HEK293 (cell line): ENCODE measurements at regions not wholly inside any gene's neighbourhood (a gene's known extent, or its start where the extent isn't known, plus 50 kb on each side); places are given as distances from the start of the nearest gene placed in this dataset.

Source experiments
- CTCF ChIA-PET: fragments of 350-600 bp; formaldehyde crosslinking; extraction: SDS; loops from one replicate; lab custom pipeline; 2021; ENCODE audit warnings: antibody characterized with exemption; lab: Yijun Ruan, JAX
- POLR2A ChIA-PET: fragments of 300-600 bp; formaldehyde crosslinking; extraction: SDS; loops from one replicate; lab custom pipeline; 2020; ENCODE audit warnings: antibody characterized with exemption, inconsistent platforms; lab: Yijun Ruan, JAX
- H3K27ac ChIP-seq: fragments of 200-500 bp; sonication (Bioruptor generic); 2 replicates; pipeline ENCODE4 v1.5.1; 2014; ENCODE audit warnings: low read depth, low read length, control low read depth, inconsistent platforms; ENCODE audit errors: extremely low read depth
- H3K36me3 ChIP-seq, 2 experiments: fragments of 200-500 bp in 1 of 2; sonication (Bioruptor generic) in 1 of 2; 1 replicate in 1 of 2; 2 replicates in 1 of 2; pipeline ENCODE4 v1.5.1; 2014 to 2017; ENCODE audit warnings: inconsistent platforms in 2 of 2, low read length in 2 of 2; ENCODE audit not compliant: control insufficient read depth in 2 of 2, insufficient read depth in 1 of 2
- H3K4me1 ChIP-seq: fragments of 200-500 bp; sonication (Bioruptor generic); 2 replicates; pipeline ENCODE4 v1.5.1; 2014; ENCODE audit warnings: mild to moderate bottlenecking, low read length, inconsistent platforms; ENCODE audit not compliant: control insufficient read depth, insufficient read depth
- H3K4me3 ChIP-seq: 2 replicates; pipeline ENCODE4 v1.5.1; 2011; ENCODE audit warnings: low read depth, mild to moderate bottlenecking, control low read depth, low read length, moderate library complexity
- H3K9me3 ChIP-seq: fragments of 200-500 bp; sonication (Bioruptor generic); 2 replicates; pipeline ENCODE4 v1.5.1; 2014; ENCODE audit warnings: low read depth, low read length, inconsistent platforms; ENCODE audit not compliant: control insufficient read depth, insufficient read depth
- GLI2 ChIP-seq: fragments of 450-650 bp; formaldehyde crosslinking; IDR thresholded peaks from 2 replicates; pipeline ENCODE4; 2017; ENCODE audit warnings: missing biosample characterization, missing genetic modification characterization, low read depth, borderline replicate concordance
- GLIS2 ChIP-seq: fragments of 450-650 bp; formaldehyde crosslinking; IDR thresholded peaks from 2 replicates; pipeline ENCODE4 v1.5.1; 2016; ENCODE audit warnings: missing biosample characterization, missing genetic modification characterization
- HOXA7 ChIP-seq: sonication (generic); formaldehyde crosslinking; IDR thresholded peaks from 2 replicates; pipeline ENCODE4 v1.8.1; 2022; ENCODE audit warnings: missing genetic modification reagents, borderline replicate concordance
- KLF17 ChIP-seq: fragments of 450-650 bp; formaldehyde crosslinking; IDR thresholded peaks from 2 replicates; pipeline ENCODE4 v1.5.1; 2016; ENCODE audit warnings: missing biosample characterization, missing genetic modification characterization
- KLF9 ChIP-seq: fragments of 450-650 bp; formaldehyde crosslinking; IDR thresholded peaks from 2 replicates; pipeline ENCODE4 v1.5.1; 2016; ENCODE audit warnings: missing biosample characterization, missing genetic modification characterization, low read depth
- PBX3 ChIP-seq: sonication (generic); formaldehyde crosslinking; IDR thresholded peaks from 2 replicates; pipeline ENCODE4 v1.8.1; 2022; ENCODE audit warnings: mild to moderate bottlenecking, moderate library complexity, missing genetic modification reagents
- PRDM1 ChIP-seq: fragments of 450-650 bp; formaldehyde crosslinking; IDR thresholded peaks from 2 replicates; pipeline ENCODE4; 2016; ENCODE audit warnings: missing biosample characterization, missing genetic modification characterization
- PRDM4 ChIP-seq: fragments of 450-650 bp; formaldehyde crosslinking; IDR thresholded peaks from 2 replicates; pipeline ENCODE4 v1.5.1; 2017; ENCODE audit warnings: missing biosample characterization, missing genetic modification characterization
- SETDB1 ChIP-seq: IDR thresholded peaks from one replicate; pipeline ENCODE4 v1.6.1; 2017; ENCODE audit warnings: mild to moderate bottlenecking, low read length, moderate library complexity, mixed read lengths; ENCODE audit not compliant: insufficient read length
- TRIM28 ChIP-seq: IDR thresholded peaks from 2 replicates; pipeline ENCODE4 v1.6.1; 2011; ENCODE audit warnings: low read length, control low read depth, borderline replicate concordance
- YY1 ChIP-seq: fragments of 450-650 bp; formaldehyde crosslinking; IDR thresholded peaks from 2 replicates; pipeline ENCODE4 v1.5.1; 2018; ENCODE audit warnings: missing biosample characterization, missing genetic modification characterization
- ZBTB26 ChIP-seq: fragments of 450-650 bp; formaldehyde crosslinking; optimal IDR thresholded peaks from 2 replicates; pipeline ENCODE3; 2016; ENCODE audit warnings: missing biosample characterization, mild to moderate bottlenecking, missing genetic modification characterization
- ZBTB8A ChIP-seq: fragments of 450-650 bp; formaldehyde crosslinking; IDR thresholded peaks from 2 replicates; pipeline ENCODE4 v1.5.1; 2016; ENCODE audit warnings: missing biosample characterization, missing genetic modification characterization
- ZNF114 ChIP-seq: fragments of 450-650 bp; formaldehyde crosslinking; IDR thresholded peaks from 2 replicates; pipeline ENCODE4 v1.5.0; 2017; ENCODE audit warnings: missing biosample characterization, missing genetic modification characterization
- ZNF148 ChIP-seq: fragments of 450-650 bp; formaldehyde crosslinking; IDR thresholded peaks from 2 replicates; pipeline ENCODE4 v1.5.0; 2017; ENCODE audit warnings: missing biosample characterization, missing genetic modification characterization, borderline replicate concordance
- ZNF16 ChIP-seq: fragments of 450-650 bp; formaldehyde crosslinking; IDR thresholded peaks from 2 replicates; pipeline ENCODE4 v1.5.1; 2016; ENCODE audit warnings: low read depth, missing biosample characterization, missing genetic modification characterization
- ZNF211 ChIP-seq: fragments of 450-650 bp; formaldehyde crosslinking; IDR thresholded peaks from 2 replicates; pipeline ENCODE4 v1.5.1; 2016; ENCODE audit warnings: low read depth, missing biosample characterization, missing genetic modification characterization
- ZNF280C ChIP-seq: fragments of 450-650 bp; formaldehyde crosslinking; IDR thresholded peaks from 2 replicates; pipeline ENCODE4 v1.5.1; 2016; ENCODE audit warnings: missing biosample characterization, missing genetic modification characterization
- ZNF354C ChIP-seq: fragments of 450-650 bp; formaldehyde crosslinking; IDR thresholded peaks from 2 replicates; pipeline ENCODE4 v1.5.1; 2016; ENCODE audit warnings: missing biosample characterization, missing genetic modification characterization, low read depth, borderline replicate concordance
- ZNF426 ChIP-seq: fragments of 450-650 bp; formaldehyde crosslinking; IDR thresholded peaks from 2 replicates; pipeline ENCODE4 v1.5.1; 2017; ENCODE audit warnings: missing biosample characterization, missing genetic modification characterization, mild to moderate bottlenecking, inconsistent platforms, moderate library complexity
- ZNF433 ChIP-seq: fragments of 450-650 bp; formaldehyde crosslinking; IDR thresholded peaks from 2 replicates; pipeline ENCODE4 v1.5.1; 2016; ENCODE audit warnings: missing biosample characterization, missing genetic modification characterization, low read depth
- ZNF610 ChIP-seq: fragments of 450-650 bp; formaldehyde crosslinking; IDR thresholded peaks from 2 replicates; pipeline ENCODE4 v1.5.1; 2016; ENCODE audit warnings: missing biosample characterization, missing genetic modification characterization, borderline replicate concordance
- ZNF623 ChIP-seq: fragments of 450-650 bp; formaldehyde crosslinking; IDR thresholded peaks from 2 replicates; pipeline ENCODE4 v1.5.1; 2016; ENCODE audit warnings: missing biosample characterization, missing genetic modification characterization
- ZNF624 ChIP-seq: fragments of 450-650 bp; formaldehyde crosslinking; IDR thresholded peaks from 2 replicates; pipeline ENCODE4 v1.5.1; 2017; ENCODE audit warnings: missing biosample characterization, missing genetic modification characterization
- ZNF785 ChIP-seq: fragments of 450-650 bp; formaldehyde crosslinking; IDR thresholded peaks from 2 replicates; pipeline ENCODE4 v1.5.1; 2016; ENCODE audit warnings: missing biosample characterization, missing genetic modification characterization
- ZSCAN30 ChIP-seq: fragments of 450-650 bp; IDR thresholded peaks from 2 replicates; pipeline ENCODE4 v1.5.1; 2018; ENCODE audit warnings: missing biosample characterization, mild to moderate bottlenecking, missing genetic modification characterization, moderate library complexity

GRCh38 chr7:119999738-120000475, 273.1 kb upstream of the KCND2 start:
- no peak overlapping the region for H3K27ac ChIP-seq
- no peak for TF ChIP-seq KLF9 (tag by site-specific recombination)
- TF ChIP-seq HOXA7 (CRISPR knock-in tag), result no peak
- TF ChIP-seq YY1 (tag by site-specific recombination), result no peak
- no peak for TF ChIP-seq ZNF426 (tag by site-specific recombination)
- no peak for TF ChIP-seq ZSCAN30
- TF ChIP-seq GLI2 (tag by site-specific recombination), result no peak
- no peak for TF ChIP-seq ZNF114 (tag by site-specific recombination)
- no peak for TF ChIP-seq ZNF433 (tag by site-specific recombination)
- no peak for TF ChIP-seq ZNF148 (tag by site-specific recombination)
- no peak for TF ChIP-seq GLIS2 (tag by site-specific recombination)
- TF ChIP-seq ZBTB8A, result no peak
- no peak for TF ChIP-seq TRIM28
- no peak for TF ChIP-seq ZNF624 (tag by site-specific recombination)
- no peak for TF ChIP-seq ZNF610
- no peak for TF ChIP-seq ZBTB26 (tag by site-specific recombination)
- ChIA-PET CTCF (no interaction called here), POLR2A (no interaction called here)
- H3K4me3 ChIP-seq, result no peak overlapping the region
- H3K9me3 ChIP-seq, result no peaks in the 10 kb centered on the region
- no peaks in the 10 kb centered on the region for H3K36me3 ChIP-seq
- H3K4me1 ChIP-seq, result no peaks in the 10 kb centered on the region

- ChIA-PET POLR2A (no interaction called here), CTCF (no interaction called here)
- H3K36me3 ChIP-seq, result no peaks in the 10 kb centered on the region
- H3K9me3 ChIP-seq, result no peaks in the 10 kb centered on the region
- H3K27ac ChIP-seq, result no peak overlapping the region
- H3K4me1 ChIP-seq, result no peaks in the 10 kb centered on the region
- H3K4me3 ChIP-seq, result no peak overlapping the region
- TF ChIP-seq PRDM4 (tag by site-specific recombination) (no peak), ZNF280C (no peak), ZNF16 (tag by site-specific recombination) (no peak), ZNF354C (tag by site-specific recombination) (no peak), PBX3 (CRISPR knock-in tag) (no peak), ZNF785 (tag by site-specific recombination) (no peak), SETDB1 (no peak), ZNF623 (no peak), PRDM1 (no peak), KLF17 (tag by site-specific recombination) (no peak), ZNF211 (no peak)
These were observed 267.3 kb upstream of the KCND2 start for GRCh38 chr7:120005720-120006119.
